Suprapubic skin (tissue), 4 donors: ENCODE measurements at regions not wholly inside any gene's neighbourhood (a gene's known extent, or its start where the extent isn't known, plus 50 kb on each side); places are given as distances from the start of the nearest gene placed in this dataset.

Source experiments
- EP300 ChIP-seq: sonication (generic); formaldehyde crosslinking; IDR thresholded peaks from one replicate; pipeline ENCODE4 v1.6.1; 2017; ENCODE audit warnings: antibody characterized with exemption
- POLR2A ChIP-seq, 2 donors: fragments of 450-650 bp; IDR thresholded peaks; one replicate each; pipeline ENCODE4 v1.6.1; 2017; ENCODE audit warnings: antibody characterized with exemption in 2 of 2, mild to moderate bottlenecking in 2 of 2, moderate library complexity in 2 of 2
- POLR2AphosphoS5 ChIP-seq, 3 donors: sonication (generic); formaldehyde crosslinking; IDR thresholded peaks; one replicate each; pipeline ENCODE4 v1.6.1; 2017; ENCODE audit warnings: antibody characterized with exemption in 3 of 3
- TF ChIP-seq, protein P1 (sequence below), 2 donors: fragments of 200-600 bp in 1 of 2; fragments of 450-650 bp in 1 of 2; sonication (generic) in 1 of 2; IDR thresholded peaks; one replicate each; pipeline ENCODE4 v1.5.1; 2016 to 2019; ENCODE audit warnings: antibody characterized with exemption in 2 of 2, mild to moderate bottlenecking in 1 of 2, moderate library complexity in 1 of 2

DNA sequence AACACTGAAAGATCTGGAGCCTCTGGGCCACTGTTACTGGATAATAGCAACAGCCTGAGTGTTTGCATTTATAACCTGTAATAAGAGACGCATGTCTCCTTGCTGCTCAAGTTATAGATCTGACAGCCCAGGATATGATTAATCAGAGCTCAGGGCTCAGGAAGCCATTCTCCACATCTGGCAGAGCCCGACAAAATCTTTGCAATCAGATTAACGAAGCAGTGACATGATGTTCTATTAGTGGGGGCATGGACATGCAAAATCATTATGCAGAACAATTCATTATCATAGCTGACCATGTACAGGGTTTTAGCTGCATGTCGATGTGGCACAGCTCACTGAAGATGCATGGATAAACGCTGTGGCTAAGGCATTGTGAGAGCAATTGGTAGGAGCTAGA, 730.3 kb downstream of the ZNF385D start:
- TF ChIP-seq POLR2A (IDR thresholded peaks at IDR 0.05), result no peak
- TF ChIP-seq, protein P1, sequence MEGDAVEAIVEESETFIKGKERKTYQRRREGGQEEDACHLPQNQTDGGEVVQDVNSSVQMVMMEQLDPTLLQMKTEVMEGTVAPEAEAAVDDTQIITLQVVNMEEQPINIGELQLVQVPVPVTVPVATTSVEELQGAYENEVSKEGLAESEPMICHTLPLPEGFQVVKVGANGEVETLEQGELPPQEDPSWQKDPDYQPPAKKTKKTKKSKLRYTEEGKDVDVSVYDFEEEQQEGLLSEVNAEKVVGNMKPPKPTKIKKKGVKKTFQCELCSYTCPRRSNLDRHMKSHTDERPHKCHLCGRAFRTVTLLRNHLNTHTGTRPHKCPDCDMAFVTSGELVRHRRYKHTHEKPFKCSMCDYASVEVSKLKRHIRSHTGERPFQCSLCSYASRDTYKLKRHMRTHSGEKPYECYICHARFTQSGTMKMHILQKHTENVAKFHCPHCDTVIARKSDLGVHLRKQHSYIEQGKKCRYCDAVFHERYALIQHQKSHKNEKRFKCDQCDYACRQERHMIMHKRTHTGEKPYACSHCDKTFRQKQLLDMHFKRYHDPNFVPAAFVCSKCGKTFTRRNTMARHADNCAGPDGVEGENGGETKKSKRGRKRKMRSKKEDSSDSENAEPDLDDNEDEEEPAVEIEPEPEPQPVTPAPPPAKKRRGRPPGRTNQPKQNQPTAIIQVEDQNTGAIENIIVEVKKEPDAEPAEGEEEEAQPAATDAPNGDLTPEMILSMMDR (IDR thresholded peaks at IDR 0.05), result no peak
- no peak for TF ChIP-seq EP300
- TF ChIP-seq POLR2AphosphoS5 (IDR thresholded peaks at IDR 0.05), result no peak
